NCI-H345 (cell line): ENCODE measurements at regions not wholly inside any gene's neighbourhood (a gene's known extent, or its start where the extent isn't known, plus 50 kb on each side); places are given as distances from the start of the nearest gene placed in this dataset.
"Not testable (repeated sequence)": the region's sequence is repeated elsewhere in the genome, so short reads cannot be mapped to it uniquely, and the experiment has no call there.

Experiments
- DNase-seq: peaks from one replicate; lab custom pipeline; 2025; lab: John Stamatoyannopoulos, UW

- no peak for DNase-seq
Observed at GRCh38 chr1:70556541-70556940, 145.5 kb downstream of the CTH start.

GRCh38 chr1:70567167-70567566, 156.1 kb downstream of the CTH start:
- no peak for DNase-seq

- no peak for DNase-seq
Observed at GRCh38 chr1:70571191-70571590, 160.1 kb downstream of the CTH start.

- DNase-seq = no peak
Observed at GRCh38 chr1:70573317-70573843, 162.3 kb downstream of the CTH start.

- no peak for DNase-seq
Observed at GRCh38 chr1:70581661-70582060, 170.6 kb downstream of the CTH start.

- DNase-seq = no peak
Observed at GRCh38 chr1:70583522-70583921, 172.5 kb downstream of the CTH start.

GRCh38 chr1:70586046-70586445, 175.0 kb downstream of the CTH start:
- DNase-seq = no peak

- no peak for DNase-seq
Observed at GRCh38 chr1:70587872-70588366, 176.9 kb downstream of the CTH start.

GRCh38 chr1:70593551-70593950, 182.5 kb downstream of the CTH start:
- not testable (repeated sequence) for DNase-seq

- no peak for DNase-seq
Observed at GRCh38 chr1:70608815-70609214, 197.7 kb downstream of the CTH start.

GRCh38 chr1:70610164-70610563, 199.1 kb downstream of the CTH start:
- DNase-seq = not testable (repeated sequence)

GRCh38 chr1:70616946-70617345, 205.9 kb downstream of the CTH start:
- no peak for DNase-seq

GRCh38 chr1:70617728-70618127, 206.7 kb downstream of the CTH start:
- no peak for DNase-seq

GRCh38 chr1:70627910-70628309, 216.8 kb downstream of the CTH start:
- DNase-seq = peak; percentile 43

GRCh38 chr1:70628973-70629372, 217.9 kb downstream of the CTH start:
- DNase-seq = no peak

- DNase-seq = no peak
Observed at GRCh38 chr1:70633004-70633403, 221.9 kb downstream of the CTH start.

- DNase-seq = no peak
Observed at GRCh38 chr1:70635868-70636267, 224.8 kb downstream of the CTH start.

GRCh38 chr1:70641868-70642267, 230.8 kb downstream of the CTH start:
- DNase-seq = no peak

GRCh38 chr1:70656361-70656760, 245.3 kb downstream of the CTH start:
- DNase-seq = no peak

GRCh38 chr1:70659891-70660290, 248.8 kb downstream of the CTH start:
- DNase-seq = no peak

GRCh38 chr1:70666381-70667140, 255.5 kb downstream of the CTH start:
- no peak for DNase-seq

GRCh38 chr1:70667494-70668170, 256.6 kb downstream of the CTH start:
- DNase-seq = no peak

GRCh38 chr1:70671006-70671405, 259.9 kb downstream of the CTH start:
- no peak for DNase-seq
